ENCODE measurements at regions not wholly inside any gene's neighbourhood (a gene's known extent, or its start where the extent isn't known, plus 50 kb on each side); places are given as distances from the start of the nearest gene placed in this dataset.

GRCh38 chr12:125687820-125688219 lies 622.6 kb downstream of the AACS start:
- peaks cover 56% of the 10 kb centered on the region for H3K27me3 Mint-ChIP-seq
- H3K9me3 Mint-ChIP-seq (ENCODE audit: low read depth): no peaks in the 10 kb centered on the region
- H3K4me3 Mint-ChIP-seq (ENCODE audit: low read depth): no peak overlapping the region
- H3K4me1 Mint-ChIP-seq (ENCODE audit: low read depth): no peaks in the 10 kb centered on the region
- no peak for TF ChIP-seq CTCF (IDR thresholded peaks at IDR 0.05; ENCODE audit: unreplicated experiment)
- no peak for DNase-seq (ENCODE audit: low spot score, unreplicated experiment)
- H3K27ac Mint-ChIP-seq: no peak overlapping the region
- no peaks in the 10 kb centered on the region for H3K36me3 Mint-ChIP-seq (ENCODE audit: insufficient read depth)

DNA sequence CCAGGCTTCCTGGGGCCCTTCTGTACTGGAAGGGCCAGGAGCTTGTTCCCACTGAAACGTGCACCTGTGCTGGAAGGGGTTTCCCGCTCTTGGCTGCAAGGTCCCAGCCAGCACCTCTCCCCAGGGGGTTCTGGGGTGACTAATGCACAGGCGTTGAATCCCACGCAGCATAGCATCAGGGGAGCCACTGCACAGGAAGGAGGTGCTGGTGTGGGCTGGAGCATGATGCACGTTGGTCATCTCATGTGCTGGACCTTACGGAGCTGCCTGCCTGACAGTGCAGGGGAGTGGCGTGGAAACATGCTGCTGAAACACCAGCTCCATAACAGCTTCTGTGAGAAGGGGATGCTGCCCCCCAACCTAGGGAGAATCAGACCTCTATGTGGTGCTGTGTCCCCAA lies 623.0 kb downstream of the AACS start:
- H3K36me3 Mint-ChIP-seq (ENCODE audit: insufficient read depth): no peaks in the 10 kb centered on the region
- H3K27ac Mint-ChIP-seq: no peak overlapping the region
- peaks cover 55% of the 10 kb centered on the region for H3K27me3 Mint-ChIP-seq
- H3K9me3 Mint-ChIP-seq (ENCODE audit: low read depth): no peaks in the 10 kb centered on the region
- TF ChIP-seq CTCF (IDR thresholded peaks at IDR 0.05; ENCODE audit: unreplicated experiment): no peak
- H3K4me3 Mint-ChIP-seq (ENCODE audit: low read depth): no peak overlapping the region
- DNase-seq (ENCODE audit: low spot score, unreplicated experiment): no peak
- no peaks in the 10 kb centered on the region for H3K4me1 Mint-ChIP-seq (ENCODE audit: low read depth)

DNA sequence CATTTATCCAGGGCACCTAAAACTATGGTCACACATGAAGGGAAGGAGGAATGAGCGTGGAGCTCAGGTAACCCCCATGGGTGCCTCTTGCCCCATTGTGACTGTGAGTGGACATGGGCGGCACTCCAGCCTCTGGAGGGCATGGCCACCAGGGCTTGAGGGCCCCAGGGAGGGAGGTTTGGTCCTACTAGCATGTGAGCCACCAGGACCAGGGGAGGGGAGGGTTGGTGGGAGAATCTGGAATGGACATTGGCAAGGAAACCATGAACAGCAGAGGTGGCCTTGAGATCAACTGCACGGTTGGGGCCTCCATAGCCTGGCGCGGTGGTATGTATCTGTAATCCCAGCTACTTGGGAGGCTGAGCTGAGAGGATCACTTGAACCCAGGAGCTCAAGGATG lies 623.6 kb downstream of the AACS start:
- Mint-ChIP-seq H3K4me3 (ENCODE audit: low read depth) (no peak overlapping the region), H3K36me3 (ENCODE audit: insufficient read depth) (no peaks in the 10 kb centered on the region), H3K9me3 (ENCODE audit: low read depth) (no peaks in the 10 kb centered on the region), H3K4me1 (ENCODE audit: low read depth) (no peaks in the 10 kb centered on the region), H3K27ac (no peak overlapping the region), H3K27me3 (peaks cover 49% of the 10 kb centered on the region)
- no peak for DNase-seq (ENCODE audit: low spot score, unreplicated experiment)
- no peak for TF ChIP-seq CTCF (IDR thresholded peaks at IDR 0.05; ENCODE audit: unreplicated experiment)

- H3K4me1 Mint-ChIP-seq (ENCODE audit: low read depth): no peaks in the 10 kb centered on the region
- no peak overlapping the region for H3K4me3 Mint-ChIP-seq (ENCODE audit: low read depth)
- no peak for DNase-seq (ENCODE audit: low spot score, unreplicated experiment)
- no peaks in the 10 kb centered on the region for H3K36me3 Mint-ChIP-seq (ENCODE audit: insufficient read depth)
- no peak for TF ChIP-seq CTCF (IDR thresholded peaks at IDR 0.05; ENCODE audit: unreplicated experiment)
- H3K27ac Mint-ChIP-seq: no peak overlapping the region
- peaks cover 50% of the 10 kb centered on the region for H3K27me3 Mint-ChIP-seq
- H3K9me3 Mint-ChIP-seq (ENCODE audit: low read depth): no peaks in the 10 kb centered on the region
Measured at GRCh38 chr12:125689576-125690410, 624.6 kb downstream of the AACS start.

GRCh38 chr12:125690841-125691240 lies 625.6 kb downstream of the AACS start:
- no peak overlapping the region for H3K4me3 Mint-ChIP-seq (ENCODE audit: low read depth)
- H3K27me3 Mint-ChIP-seq: peaks cover 50% of the 10 kb centered on the region
- no peaks in the 10 kb centered on the region for H3K4me1 Mint-ChIP-seq (ENCODE audit: low read depth)
- no peak overlapping the region for H3K27ac Mint-ChIP-seq
- no peak for TF ChIP-seq CTCF (IDR thresholded peaks at IDR 0.05; ENCODE audit: unreplicated experiment)
- no peak for DNase-seq (ENCODE audit: low spot score, unreplicated experiment)
- no peaks in the 10 kb centered on the region for H3K36me3 Mint-ChIP-seq (ENCODE audit: insufficient read depth)
- H3K9me3 Mint-ChIP-seq (ENCODE audit: low read depth): no peaks in the 10 kb centered on the region

Measured in progenitor cell of endocrine pancreas (in vitro differentiated cells).